Gastrocnemius medialis (tissue), 4 donors: ENCODE measurements at regions not wholly inside any gene's neighbourhood (a gene's known extent, or its start where the extent isn't known, plus 50 kb on each side); places are given as distances from the start of the nearest gene placed in this dataset.

Experiments used
- ATAC-seq, 2 donors: fragments of 150-250 bp; one replicate each; pipeline ENCODE4 v1.9.1; 2016
- DNase-seq, 2 donors: peaks; one replicate each; pipeline ENCODE4 v3.0.0-alpha.2; 2019
- H3K27ac ChIP-seq, 4 donors: fragments of 200-600 bp; sonication (generic); 1 replicate in 1 of 4; 2 replicates in 3 of 4; pipeline ENCODE4 v1.5.1; 2016 to 2018; ENCODE audit warnings: mild to moderate bottlenecking in 2 of 4, moderate library complexity in 1 of 4
- H3K27me3 ChIP-seq, 3 donors: fragments of 200-600 bp; sonication (generic) in 2 of 3; 1 replicate in 1 of 3; 2 replicates in 2 of 3; pipeline versions ENCODE4 v1.5.1 to v1.6.0; 2016 to 2019; ENCODE audit warnings: mild to moderate bottlenecking in 1 of 3, moderate library complexity in 1 of 3
- H3K36me3 ChIP-seq, 2 donors: fragments of 200-600 bp; sonication (generic) in 1 of 2; one replicate each; pipeline ENCODE4 v1.5.1; 2017 to 2018
- H3K4me1 ChIP-seq, 2 donors: fragments of 200-600 bp; sonication (generic) in 1 of 2; one replicate each; pipeline ENCODE4 v1.5.1; 2016 to 2017; ENCODE audit warnings: mild to moderate bottlenecking in 2 of 2
- H3K4me3 ChIP-seq, 4 donors: fragments of 200-600 bp; sonication (generic) in 3 of 4; 1 replicate in 1 of 4; 2 replicates in 3 of 4; pipeline ENCODE4 v1.5.1; 2016 to 2019; ENCODE audit warnings: mild to moderate bottlenecking in 2 of 4
- H3K9me3 ChIP-seq, 3 donors: fragments of 200-600 bp; sonication (generic) in 2 of 3; 1 replicate in 1 of 3; 2 replicates in 2 of 3; pipeline ENCODE4 v1.5.1; 2016 to 2019
- CTCF ChIP-seq, 5 experiments: fragments of 450-650 bp in 3 of 5; fragments of 200-600 bp in 2 of 5; sonication (generic) in 2 of 5; IDR thresholded peaks in 4 of 5; conservative IDR thresholded peaks in 1 of 5; 1 replicate in 4 of 5; 2 replicates in 1 of 5; pipeline ENCODE4 v1.5.1; 2016 to 2019; ENCODE audit warnings: antibody characterized with exemption in 5 of 5, mild to moderate bottlenecking in 3 of 5, moderate library complexity in 3 of 5
- POLR2A ChIP-seq, 2 donors: fragments of 450-650 bp; IDR thresholded peaks; one replicate each; pipeline ENCODE4 v1.6.1; 2017; ENCODE audit warnings: antibody characterized with exemption in 2 of 2, mild to moderate bottlenecking in 2 of 2, moderate library complexity in 2 of 2
- in situ Hi-C, 4 donors: fragments of 200-750 bp; cut with MboI; loops; one replicate each; pipeline versions ENCODE4 v1.15.0 to v1.8.0; 2017; ENCODE audit warnings: low sequenced_read_pairs in 4 of 4
- intact Hi-C: fragments of 100-400 bp; cut with DNase I; formaldehyde crosslinking; loops from one replicate; pipeline ENCODE4 v1.15.1; 2023; ENCODE audit warnings: low total_unique reads

- in situ Hi-C loops, result no loop called here
- intact Hi-C loops, result no loop called here
- TF ChIP-seq CTCF (IDR thresholded peaks at IDR 0.05 in 4 of 5, conservative IDR thresholded peaks at IDR 0.05 in 1 of 5) (no peak), POLR2A (IDR thresholded peaks at IDR 0.05) (no peak)
Measured at GRCh38 chr17:43337684-43338428, 60.9 kb upstream of the ARL4D start.

GRCh38 chr17:43334738-43335402 is 63.9 kb upstream of the ARL4D start:
- no peak for ATAC-seq
- H3K27ac ChIP-seq, result peak overlapping the region in 3 of 4 donors; percentile 27 to 67 (median 36)
- in situ Hi-C loops (no loop called here), intact Hi-C loops (no loop called here)
- H3K4me3 ChIP-seq, result no peak overlapping the region
- H3K4me1 ChIP-seq, result peaks cover 10 to 12% of the 10 kb centered on the region in 2 donors
- no peaks in the 10 kb centered on the region for H3K9me3 ChIP-seq
- TF ChIP-seq CTCF (IDR thresholded peaks at IDR 0.05 in 4 of 5, conservative IDR thresholded peaks at IDR 0.05 in 1 of 5), result no peak
- TF ChIP-seq POLR2A (IDR thresholded peaks at IDR 0.05), result no peak
- no peak for DNase-seq
- H3K36me3 ChIP-seq, result no peaks in the 10 kb centered on the region
- no peaks in the 10 kb centered on the region for H3K27me3 ChIP-seq

More at GRCh38 chr17:43337684-43338428, 60.9 kb upstream of the ARL4D start:
- Histone ChIP-seq H3K27ac (no peak overlapping the region), H3K27me3 (no peaks in the 10 kb centered on the region), H3K4me1 (peaks cover 21 to 25% of the 10 kb centered on the region in 2 donors), H3K36me3 (no peaks in the 10 kb centered on the region), H3K9me3 (no peaks in the 10 kb centered on the region), H3K4me3 (no peak overlapping the region)
- DNase-seq (no peak), ATAC-seq (no peak)

DNA sequence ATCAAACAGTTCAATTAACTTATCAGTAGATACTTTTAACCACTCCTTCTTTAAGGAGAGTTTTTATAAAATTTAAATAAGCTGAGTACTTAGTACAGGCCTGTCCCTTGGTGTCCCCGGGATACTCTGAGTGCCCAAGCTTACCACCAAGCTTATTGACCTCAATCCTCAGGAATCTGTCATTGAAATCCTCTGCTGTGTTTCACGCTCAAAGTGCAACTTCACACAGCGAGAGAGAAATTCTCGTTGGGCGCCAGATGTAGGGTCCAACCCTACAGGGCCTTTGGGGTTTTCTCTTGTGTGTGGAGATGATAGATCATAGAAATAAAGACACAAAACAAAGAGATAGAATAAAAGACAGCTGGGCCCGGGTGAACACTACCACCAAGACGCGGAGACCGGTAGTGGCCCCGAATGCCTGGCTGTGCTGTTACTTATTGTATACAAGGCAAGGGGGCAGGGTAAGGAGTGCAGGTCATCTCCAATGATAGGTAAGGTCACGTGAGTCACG is 65.3 kb upstream of the ARL4D start:
- in situ Hi-C loops, result no loop called here
- DNase-seq, result no peak

GRCh38 chr17:43332230-43332629 is 66.6 kb upstream of the ARL4D start:
- in situ Hi-C loops, result no loop called here
- no peak overlapping the region for H3K4me3 ChIP-seq
- H3K4me1 ChIP-seq, result peaks cover 19 to 21% of the 10 kb centered on the region in 2 donors
- no peak for TF ChIP-seq CTCF (IDR thresholded peaks at IDR 0.05 in 4 of 5, conservative IDR thresholded peaks at IDR 0.05 in 1 of 5)
- H3K9me3 ChIP-seq, result no peaks in the 10 kb centered on the region
- ATAC-seq, result no peak
- no peaks in the 10 kb centered on the region for H3K27me3 ChIP-seq
- no peaks in the 10 kb centered on the region for H3K36me3 ChIP-seq
- H3K27ac ChIP-seq, result no peak overlapping the region
- intact Hi-C loops, result no loop called here
- DNase-seq, result no peak

More for the DNA sequence above, 65.3 kb upstream of the ARL4D start:
- peak in 1 of 2 donors; percentile 23 for ATAC-seq
- no peaks in the 10 kb centered on the region for H3K27me3 ChIP-seq
- H3K4me3 ChIP-seq, result no peak overlapping the region
- intact Hi-C loops, result no loop called here
- H3K9me3 ChIP-seq, result no peaks in the 10 kb centered on the region
- no peak for TF ChIP-seq CTCF (IDR thresholded peaks at IDR 0.05 in 4 of 5, conservative IDR thresholded peaks at IDR 0.05 in 1 of 5)
- TF ChIP-seq POLR2A (IDR thresholded peaks at IDR 0.05), result no peak
- H3K4me1 ChIP-seq, result peaks cover 10 to 12% of the 10 kb centered on the region in 2 donors
- no peaks in the 10 kb centered on the region for H3K36me3 ChIP-seq
- H3K27ac ChIP-seq, result peak overlapping the region in 3 of 4 donors; percentile 61 to 71 (median 67)
